Keratinocyte (primary cell): ENCODE measurements at regions not wholly inside any gene's neighbourhood (a gene's known extent, or its start where the extent isn't known, plus 50 kb on each side); places are given as distances from the start of the nearest gene placed in this dataset.

Experiments used
- DNase-seq: peaks from one replicate; pipeline ENCODE4 v3.0.0-alpha.2; 2011; ENCODE audit warnings: low read depth, missing footprints, low spot score
- FAIRE-seq: peaks from 2 replicates; lab custom pipeline; 2011; peaks lifted over from hg19 to GRCh38; lab: Jason Lieb, UNC
- H2AFZ ChIP-seq: 2 replicates; pipeline ENCODE4 v1.6.0; 2012; ENCODE audit warnings: low read length, control low read depth, inconsistent platforms; ENCODE audit not compliant: control insufficient read depth
- H3K27ac ChIP-seq: 2 replicates; pipeline ENCODE4 v1.5.1; 2011; ENCODE audit warnings: low read length; ENCODE audit not compliant: control insufficient read depth, insufficient read depth
- H3K27me3 ChIP-seq: 3 replicates; pipeline ENCODE4 v1.6.0; 2011; ENCODE audit warnings: low read length; ENCODE audit not compliant: control insufficient read depth, insufficient read depth; ENCODE audit errors: extremely low read depth
- H3K36me3 ChIP-seq, 2 experiments: 2 replicates in 1 of 2; 3 replicates in 1 of 2; pipeline ENCODE4 v1.5.1; 2011; ENCODE audit warnings: low read length in 2 of 2, mild to moderate bottlenecking in 1 of 2; ENCODE audit not compliant: control insufficient read depth in 2 of 2, insufficient read depth in 2 of 2; ENCODE audit errors: extremely low read depth in 1 of 2
- H3K4me1 ChIP-seq: 3 replicates; pipeline ENCODE4 v1.5.1; 2011; ENCODE audit warnings: low read length; ENCODE audit not compliant: control insufficient read depth, insufficient read depth; ENCODE audit errors: extremely low read depth
- H3K4me2 ChIP-seq: 3 replicates; pipeline ENCODE4 v1.6.0; 2011; ENCODE audit warnings: low read depth, low read length; ENCODE audit not compliant: control insufficient read depth, insufficient read depth; ENCODE audit errors: extremely low read depth
- H3K4me3 ChIP-seq, 3 experiments: fragments of 200-600 bp in 1 of 3; sonication (generic) in 1 of 3; 2 replicates in 2 of 3; 3 replicates in 1 of 3; pipeline ENCODE4 v1.5.1; 2011 to 2016; ENCODE audit warnings: low read length in 3 of 3, mild to moderate bottlenecking in 3 of 3, control low read depth in 2 of 3, inconsistent platforms in 1 of 3, low read depth in 1 of 3, mixed read lengths in 1 of 3, mixed run types in 1 of 3, moderate library complexity in 1 of 3; ENCODE audit not compliant: control insufficient read depth in 2 of 3, insufficient read depth in 2 of 3; ENCODE audit errors: extremely low read depth in 1 of 3
- H3K79me2 ChIP-seq: 2 replicates; pipeline ENCODE4 v1.6.0; 2012; ENCODE audit warnings: low read length; ENCODE audit not compliant: control insufficient read depth, insufficient read depth
- H3K9ac ChIP-seq: 3 replicates; pipeline ENCODE4 v1.6.0; 2011; ENCODE audit warnings: low read length; ENCODE audit not compliant: control insufficient read depth, insufficient read depth; ENCODE audit errors: extremely low read depth
- H3K9me1 ChIP-seq: 3 replicates; pipeline ENCODE4 v1.6.0; 2011; ENCODE audit warnings: low read length; ENCODE audit not compliant: control insufficient read depth, insufficient read depth; ENCODE audit errors: extremely low read depth
- H3K9me3 ChIP-seq: 2 replicates; pipeline ENCODE4 v1.5.1; 2012; ENCODE audit warnings: low read depth, low read length; ENCODE audit not compliant: control insufficient read depth
- H4K20me1 ChIP-seq: 3 replicates; pipeline ENCODE4 v1.6.0; 2011; ENCODE audit warnings: low read length; ENCODE audit not compliant: control insufficient read depth, insufficient read depth; ENCODE audit errors: extremely low read depth
- EZH2 ChIP-seq: IDR thresholded peaks from one replicate; pipeline ENCODE4 v1.6.1; 2012; ENCODE audit warnings: inconsistent platforms, mild to moderate bottlenecking, low read length, moderate library complexity
- dilution Hi-C: fragments of 300-500 bp; cut with MboI; formaldehyde crosslinking; loops from one replicate; pipeline ENCODE4 v1.7.0; 2020; ENCODE audit warnings: low sequenced_read_pairs; ENCODE audit not compliant: extremely low pct_ligation_motif_present
- TF ChIP-seq, protein P1 (sequence below), 3 experiments: IDR thresholded peaks in 1 of 3; conservative IDR thresholded peaks in 1 of 3; optimal IDR thresholded peaks in 1 of 3; 2 replicates in 2 of 3; 3 replicates in 1 of 3; pipeline versions ENCODE3 to v1.5.1; 2011; ENCODE audit warnings: low read length in 3 of 3, mild to moderate bottlenecking in 3 of 3, moderate library complexity in 2 of 3, control low read depth in 1 of 3, inconsistent platforms in 1 of 3; ENCODE audit not compliant: insufficient read depth in 2 of 3; ENCODE audit errors: extremely low read depth in 1 of 3

DNA sequence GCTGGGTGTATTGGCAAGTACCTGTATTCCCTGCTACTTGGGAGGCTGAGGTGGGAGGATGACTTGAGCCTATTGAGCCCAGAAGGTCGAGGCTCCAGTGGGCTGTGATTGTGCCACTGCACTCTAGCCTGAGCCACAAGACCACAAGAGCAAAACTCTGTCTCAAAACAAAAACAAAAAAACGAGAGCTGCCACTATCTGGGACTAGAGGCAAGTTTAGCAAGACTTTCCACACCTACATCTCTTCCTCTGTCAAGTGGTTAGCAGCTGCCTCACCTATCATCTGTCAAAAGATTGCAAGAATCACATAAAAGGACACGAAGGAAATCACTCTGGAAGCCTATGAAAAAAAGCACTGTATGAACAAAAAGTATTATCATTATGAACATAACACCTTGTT, 55.2 kb upstream of the RIOK3 start:
- Histone ChIP-seq H3K36me3 (peaks cover 0 to 6% of the 10 kb centered on the region in 2 experiments), H3K79me2 (no peaks in the 10 kb centered on the region), H2AFZ (no peak overlapping the region), H3K4me3 (no peak overlapping the region), H4K20me1 (no peaks in the 10 kb centered on the region), H3K9me1 (no peaks in the 10 kb centered on the region), H3K27me3 (no peaks in the 10 kb centered on the region), H3K9ac (no peak overlapping the region), H3K4me1 (no peaks in the 10 kb centered on the region), H3K4me2 (no peak overlapping the region), H3K27ac (no peak overlapping the region), H3K9me3 (no peaks in the 10 kb centered on the region)
- DNase-seq (no peak), FAIRE-seq (no peak)
- dilution Hi-C loops = no loop called here
- TF ChIP-seq, protein P1, sequence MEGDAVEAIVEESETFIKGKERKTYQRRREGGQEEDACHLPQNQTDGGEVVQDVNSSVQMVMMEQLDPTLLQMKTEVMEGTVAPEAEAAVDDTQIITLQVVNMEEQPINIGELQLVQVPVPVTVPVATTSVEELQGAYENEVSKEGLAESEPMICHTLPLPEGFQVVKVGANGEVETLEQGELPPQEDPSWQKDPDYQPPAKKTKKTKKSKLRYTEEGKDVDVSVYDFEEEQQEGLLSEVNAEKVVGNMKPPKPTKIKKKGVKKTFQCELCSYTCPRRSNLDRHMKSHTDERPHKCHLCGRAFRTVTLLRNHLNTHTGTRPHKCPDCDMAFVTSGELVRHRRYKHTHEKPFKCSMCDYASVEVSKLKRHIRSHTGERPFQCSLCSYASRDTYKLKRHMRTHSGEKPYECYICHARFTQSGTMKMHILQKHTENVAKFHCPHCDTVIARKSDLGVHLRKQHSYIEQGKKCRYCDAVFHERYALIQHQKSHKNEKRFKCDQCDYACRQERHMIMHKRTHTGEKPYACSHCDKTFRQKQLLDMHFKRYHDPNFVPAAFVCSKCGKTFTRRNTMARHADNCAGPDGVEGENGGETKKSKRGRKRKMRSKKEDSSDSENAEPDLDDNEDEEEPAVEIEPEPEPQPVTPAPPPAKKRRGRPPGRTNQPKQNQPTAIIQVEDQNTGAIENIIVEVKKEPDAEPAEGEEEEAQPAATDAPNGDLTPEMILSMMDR (optimal IDR thresholded peaks at IDR 0.05 in 1 of 3, IDR thresholded peaks at IDR 0.05 in 1 of 3, conservative IDR thresholded peaks at IDR 0.05 in 1 of 3; ENCODE audit: extremely low read depth in 1 of 3, insufficient read depth in 2 of 3, low read length in 3 of 3) = no peak
- no peak for TF ChIP-seq EZH2

DNA sequence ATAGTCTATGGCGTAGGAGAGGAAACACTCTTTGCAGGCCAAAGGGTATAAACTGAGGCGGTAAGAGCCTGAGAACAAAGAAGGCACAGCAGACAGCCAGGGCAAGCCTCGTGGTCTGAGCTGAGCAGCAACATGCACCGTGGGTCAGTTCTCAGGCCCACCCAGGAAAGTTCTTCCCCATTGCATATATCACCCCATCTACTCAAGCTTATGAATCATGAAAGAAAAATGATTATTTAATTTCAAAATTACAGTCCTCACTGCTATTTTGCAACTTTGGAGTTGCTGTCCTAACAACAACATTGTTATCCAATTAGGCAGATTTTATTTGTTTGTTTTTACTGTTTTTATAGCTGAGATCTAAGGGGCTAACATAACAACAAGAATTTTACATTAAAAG, 54.7 kb upstream of the RIOK3 start:
- Histone ChIP-seq H4K20me1 (no peaks in the 10 kb centered on the region), H2AFZ (no peak overlapping the region), H3K36me3 (peaks cover 0 to 6% of the 10 kb centered on the region in 2 experiments), H3K79me2 (no peaks in the 10 kb centered on the region), H3K9me1 (no peaks in the 10 kb centered on the region), H3K27me3 (no peaks in the 10 kb centered on the region), H3K4me2 (no peak overlapping the region), H3K4me1 (no peaks in the 10 kb centered on the region), H3K4me3 (no peak overlapping the region), H3K9ac (no peak overlapping the region), H3K9me3 (no peaks in the 10 kb centered on the region), H3K27ac (no peak overlapping the region)
- TF ChIP-seq EZH2 = no peak
- TF ChIP-seq, protein P1 (optimal IDR thresholded peaks at IDR 0.05 in 1 of 3, IDR thresholded peaks at IDR 0.05 in 1 of 3, conservative IDR thresholded peaks at IDR 0.05 in 1 of 3; ENCODE audit: extremely low read depth in 1 of 3, insufficient read depth in 2 of 3, low read length in 3 of 3) = no peak
- dilution Hi-C loops = no loop called here
- no peak for FAIRE-seq
- DNase-seq = no peak
